ENCODE measurements at regions not wholly inside any gene's neighbourhood (a gene's known extent, or its start where the extent isn't known, plus 50 kb on each side); places are given as distances from the start of the nearest gene placed in this dataset.

GRCh38 chr16:73711406-73712080 lies 585.1 kb upstream of the PSMD7 start:
- TF ChIP-seq CTCF (IDR thresholded peaks at IDR 0.05; ENCODE audit: poor library complexity) (no peak), EZH2 (IDR thresholded peaks at IDR 0.05; ENCODE audit: borderline replicate concordance) (no peak), EZH2phosphoT487 (IDR thresholded peaks at IDR 0.05; ENCODE audit: low read depth, severe bottlenecking, unreplicated experiment) (no peak)
